ENCODE measurements at regions not wholly inside any gene's neighbourhood (a gene's known extent, or its start where the extent isn't known, plus 50 kb on each side); places are given as distances from the start of the nearest gene placed in this dataset.

- TF ChIP-seq, protein P1, sequence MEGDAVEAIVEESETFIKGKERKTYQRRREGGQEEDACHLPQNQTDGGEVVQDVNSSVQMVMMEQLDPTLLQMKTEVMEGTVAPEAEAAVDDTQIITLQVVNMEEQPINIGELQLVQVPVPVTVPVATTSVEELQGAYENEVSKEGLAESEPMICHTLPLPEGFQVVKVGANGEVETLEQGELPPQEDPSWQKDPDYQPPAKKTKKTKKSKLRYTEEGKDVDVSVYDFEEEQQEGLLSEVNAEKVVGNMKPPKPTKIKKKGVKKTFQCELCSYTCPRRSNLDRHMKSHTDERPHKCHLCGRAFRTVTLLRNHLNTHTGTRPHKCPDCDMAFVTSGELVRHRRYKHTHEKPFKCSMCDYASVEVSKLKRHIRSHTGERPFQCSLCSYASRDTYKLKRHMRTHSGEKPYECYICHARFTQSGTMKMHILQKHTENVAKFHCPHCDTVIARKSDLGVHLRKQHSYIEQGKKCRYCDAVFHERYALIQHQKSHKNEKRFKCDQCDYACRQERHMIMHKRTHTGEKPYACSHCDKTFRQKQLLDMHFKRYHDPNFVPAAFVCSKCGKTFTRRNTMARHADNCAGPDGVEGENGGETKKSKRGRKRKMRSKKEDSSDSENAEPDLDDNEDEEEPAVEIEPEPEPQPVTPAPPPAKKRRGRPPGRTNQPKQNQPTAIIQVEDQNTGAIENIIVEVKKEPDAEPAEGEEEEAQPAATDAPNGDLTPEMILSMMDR (IDR thresholded peaks at IDR 0.05): no peak
- no peak for TF ChIP-seq POLR2AphosphoS5 (IDR thresholded peaks at IDR 0.05; ENCODE audit: insufficient read depth in 1 of 2, low read depth in 1 of 2)
- no peak for TF ChIP-seq POLR2A (IDR thresholded peaks at IDR 0.05)
Measured at GRCh38 chr20:47971058-47971791, 185.9 kb upstream of the SULF2 start.
